SK-N-SH treated with all-trans-retinoic acid at 6 μM for 48 hours (cell line): ENCODE measurements at regions not wholly inside any gene's neighbourhood (a gene's known extent, or its start where the extent isn't known, plus 50 kb on each side); places are given as distances from the start of the nearest gene placed in this dataset.

Source experiments
- ATAC-seq: fragments of 200-7000 bp; cut with Tn5 transposase; 3 replicates; pipeline ENCODE4 v1.9.1; 2020; ENCODE audit warnings: mild to moderate bottlenecking, moderate library complexity
- ARNTL ChIP-seq: fragments of 450-650 bp; formaldehyde crosslinking; IDR thresholded peaks from 2 replicates; pipeline ENCODE4 v1.5.0; 2020; ENCODE audit warnings: low read depth, mild to moderate bottlenecking, moderate library complexity, borderline replicate concordance
- BACH2 ChIP-seq: fragments of 250-450 bp; sonication (Bioruptor Pico); IDR thresholded peaks from 2 replicates; pipeline ENCODE4 v1.9.0; 2021; ENCODE audit warnings: mild to moderate bottlenecking, borderline replicate concordance
- CREB5 ChIP-seq: fragments of 250-450 bp; sonication (Bioruptor Pico); IDR thresholded peaks from 2 replicates; pipeline ENCODE4 v1.5.1; 2020; ENCODE audit warnings: low read depth, mild to moderate bottlenecking, moderate library complexity
- ESRRG ChIP-seq: fragments of 250-450 bp; sonication (Bioruptor Pico); IDR thresholded peaks from 2 replicates; pipeline ENCODE4 v1.6.1; 2021; ENCODE audit warnings: mild to moderate bottlenecking
- GLIS3 ChIP-seq: fragments of 250-450 bp; sonication (Bioruptor Pico); IDR thresholded peaks from 2 replicates; pipeline ENCODE4 v1.5.0; 2020; ENCODE audit warnings: mild to moderate bottlenecking, moderate library complexity
- ISL1 ChIP-seq: fragments of 250-450 bp; sonication (Bioruptor Pico); IDR thresholded peaks from 2 replicates; pipeline ENCODE4 v2.1.2; 2022; ENCODE audit warnings: mild to moderate bottlenecking, moderate library complexity
- OSR1 ChIP-seq: fragments of 250-450 bp; sonication (Bioruptor Pico); IDR thresholded peaks from 2 replicates; pipeline ENCODE4 v1.8.0; 2022; ENCODE audit warnings: moderate library complexity, mild to moderate bottlenecking, inconsistent platforms
- PATZ1 ChIP-seq: fragments of 250-450 bp; sonication (Bioruptor Pico); IDR thresholded peaks from 2 replicates; pipeline ENCODE4 v1.8.0; 2020; ENCODE audit warnings: mild to moderate bottlenecking, moderate library complexity, borderline replicate concordance
- POU6F1 ChIP-seq: fragments of 250-450 bp; sonication (Bioruptor Pico); IDR thresholded peaks from 2 replicates; pipeline ENCODE4 v1.8.0; 2021; ENCODE audit warnings: low read depth, mild to moderate bottlenecking, moderate library complexity, borderline replicate concordance
- PPARA ChIP-seq: fragments of 250-450 bp; sonication (Bioruptor Pico); IDR thresholded peaks from 2 replicates; pipeline ENCODE4 v1.5.0; 2020; ENCODE audit warnings: mild to moderate bottlenecking, borderline replicate concordance
- RARB ChIP-seq: fragments of 250-450 bp; sonication (Bioruptor Pico); IDR thresholded peaks from 2 replicates; pipeline ENCODE4 v1.8.0; 2021; ENCODE audit warnings: mild to moderate bottlenecking, moderate library complexity
- SNAI2 ChIP-seq: fragments of 250-450 bp; sonication (Bioruptor Pico); IDR thresholded peaks from 2 replicates; pipeline ENCODE4 v1.5.0; 2020; ENCODE audit warnings: mild to moderate bottlenecking, moderate library complexity
- TCF4 ChIP-seq: fragments of 250-450 bp; sonication (Bioruptor Pico); IDR thresholded peaks from 2 replicates; pipeline ENCODE4 v1.8.0; 2021; ENCODE audit warnings: mild to moderate bottlenecking, moderate library complexity, borderline replicate concordance
- TOX ChIP-seq: fragments of 250-450 bp; sonication (Bioruptor Pico); IDR thresholded peaks from 2 replicates; pipeline ENCODE4 v1.8.0; 2021; ENCODE audit warnings: mild to moderate bottlenecking, moderate library complexity, borderline replicate concordance
- TSHZ2 ChIP-seq: fragments of 250-450 bp; sonication (Bioruptor Pico); IDR thresholded peaks from 2 replicates; pipeline ENCODE4 v1.5.0; 2020; ENCODE audit warnings: mild to moderate bottlenecking, moderate library complexity
- ZC3H10 ChIP-seq: fragments of 250-450 bp; sonication (Bioruptor Pico); IDR thresholded peaks from 2 replicates; pipeline ENCODE4 v1.5.1; 2021; ENCODE audit warnings: mild to moderate bottlenecking, moderate library complexity
- ZFP30 ChIP-seq: fragments of 450-650 bp; formaldehyde crosslinking; IDR thresholded peaks from 2 replicates; pipeline ENCODE4 v1.5.0; 2022; ENCODE audit warnings: mild to moderate bottlenecking, moderate library complexity
- ZNF565 ChIP-seq: fragments of 450-650 bp; formaldehyde crosslinking; conservative IDR thresholded peaks from 2 replicates; pipeline ENCODE4 v1.5.0; 2020; ENCODE audit warnings: low read depth, mild to moderate bottlenecking, moderate library complexity
- ZNF70 ChIP-seq: fragments of 450-650 bp; formaldehyde crosslinking; IDR thresholded peaks from 2 replicates; pipeline ENCODE4 v1.5.0; 2020; ENCODE audit warnings: mild to moderate bottlenecking, moderate library complexity
- ZNF8 ChIP-seq: fragments of 450-650 bp; formaldehyde crosslinking; IDR thresholded peaks from 2 replicates; pipeline ENCODE4 v1.5.0; 2020; ENCODE audit warnings: mild to moderate bottlenecking, moderate library complexity

- ATAC-seq, result no peak
- TF ChIP-seq ZNF8 (CRISPR knock-in tag) (no peak), TCF4 (CRISPR knock-in tag) (no peak), SNAI2 (CRISPR knock-in tag) (no peak), GLIS3 (CRISPR knock-in tag) (no peak), TOX (CRISPR knock-in tag) (no peak), ARNTL (CRISPR knock-in tag) (no peak), ZC3H10 (no peak), RARB (CRISPR knock-in tag) (no peak), ZNF70 (no peak), TSHZ2 (no peak), CREB5 (CRISPR knock-in tag) (no peak), BACH2 (CRISPR knock-in tag) (no peak)
Observed at GRCh38 chr4:64857815-64858214, 448.6 kb upstream of the TECRL start.

- ATAC-seq, result no peak
Observed at GRCh38 chr4:64857198-64857597, 447.9 kb upstream of the TECRL start.

GRCh38 chr4:64846417-64846816 lies 437.2 kb upstream of the TECRL start:
- ATAC-seq, result no peak
- TF ChIP-seq ISL1 (CRISPR knock-in tag), result no peak

More at GRCh38 chr4:64857198-64857597, 447.9 kb upstream of the TECRL start:
- TF ChIP-seq TOX (CRISPR knock-in tag), result no peak
- TF ChIP-seq POU6F1, result no peak
- TF ChIP-seq ZFP30 (CRISPR knock-in tag), result no peak
- no peak for TF ChIP-seq TCF4 (CRISPR knock-in tag)

- TF ChIP-seq TCF4 (CRISPR knock-in tag), result no peak
- no peak for TF ChIP-seq ARNTL (CRISPR knock-in tag)
- TF ChIP-seq ZFP30 (CRISPR knock-in tag), result no peak
- no peak for TF ChIP-seq PATZ1
- no peak for TF ChIP-seq CREB5 (CRISPR knock-in tag)
- TF ChIP-seq, all 23 proteins: peak for 0
- no peak for ATAC-seq
Observed at GRCh38 chr4:64829749-64830148, 420.5 kb upstream of the TECRL start.

- ATAC-seq, result no peak
- TF ChIP-seq OSR1 (CRISPR knock-in tag) (no peak), ZFP30 (CRISPR knock-in tag) (no peak), GLIS3 (CRISPR knock-in tag) (no peak), SNAI2 (CRISPR knock-in tag) (no peak), PATZ1 (no peak), PPARA (CRISPR knock-in tag) (no peak), TOX (CRISPR knock-in tag) (no peak), ESRRG (CRISPR knock-in tag) (no peak), ZC3H10 (no peak), POU6F1 (no peak), ZNF8 (CRISPR knock-in tag) (no peak), BACH2 (CRISPR knock-in tag) (no peak), ZNF70 (no peak), ZNF565 (CRISPR knock-in tag) (no peak), TCF4 (CRISPR knock-in tag) (no peak), RARB (CRISPR knock-in tag) (no peak), ARNTL (CRISPR knock-in tag) (no peak)
Observed at GRCh38 chr4:64824591-64824990, 415.3 kb upstream of the TECRL start.
